22Rv1 (cell line): ENCODE measurements at regions not wholly inside any gene's neighbourhood (a gene's known extent, or its start where the extent isn't known, plus 50 kb on each side); places are given as distances from the start of the nearest gene placed in this dataset.

Source experiments
- ZFX ChIP-seq: fragments of 450-650 bp; IDR thresholded peaks from 2 replicates; pipeline ENCODE4 v1.6.1; 2017; ENCODE audit warnings: antibody characterized with exemption, borderline replicate concordance
- TF ChIP-seq, protein P1 (sequence below): fragments of 450-650 bp; IDR thresholded peaks from 2 replicates; pipeline ENCODE4 v1.5.1; 2017; ENCODE audit warnings: mild to moderate bottlenecking

GRCh38 chr4:181646864-181647263, 596.3 kb upstream of the TENM3 start:
- TF ChIP-seq, protein P1, sequence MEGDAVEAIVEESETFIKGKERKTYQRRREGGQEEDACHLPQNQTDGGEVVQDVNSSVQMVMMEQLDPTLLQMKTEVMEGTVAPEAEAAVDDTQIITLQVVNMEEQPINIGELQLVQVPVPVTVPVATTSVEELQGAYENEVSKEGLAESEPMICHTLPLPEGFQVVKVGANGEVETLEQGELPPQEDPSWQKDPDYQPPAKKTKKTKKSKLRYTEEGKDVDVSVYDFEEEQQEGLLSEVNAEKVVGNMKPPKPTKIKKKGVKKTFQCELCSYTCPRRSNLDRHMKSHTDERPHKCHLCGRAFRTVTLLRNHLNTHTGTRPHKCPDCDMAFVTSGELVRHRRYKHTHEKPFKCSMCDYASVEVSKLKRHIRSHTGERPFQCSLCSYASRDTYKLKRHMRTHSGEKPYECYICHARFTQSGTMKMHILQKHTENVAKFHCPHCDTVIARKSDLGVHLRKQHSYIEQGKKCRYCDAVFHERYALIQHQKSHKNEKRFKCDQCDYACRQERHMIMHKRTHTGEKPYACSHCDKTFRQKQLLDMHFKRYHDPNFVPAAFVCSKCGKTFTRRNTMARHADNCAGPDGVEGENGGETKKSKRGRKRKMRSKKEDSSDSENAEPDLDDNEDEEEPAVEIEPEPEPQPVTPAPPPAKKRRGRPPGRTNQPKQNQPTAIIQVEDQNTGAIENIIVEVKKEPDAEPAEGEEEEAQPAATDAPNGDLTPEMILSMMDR = no peak
- no peak for TF ChIP-seq ZFX
